ENCODE measurements at regions not wholly inside any gene's neighbourhood (a gene's known extent, or its start where the extent isn't known, plus 50 kb on each side); places are given as distances from the start of the nearest gene placed in this dataset.

DNA sequence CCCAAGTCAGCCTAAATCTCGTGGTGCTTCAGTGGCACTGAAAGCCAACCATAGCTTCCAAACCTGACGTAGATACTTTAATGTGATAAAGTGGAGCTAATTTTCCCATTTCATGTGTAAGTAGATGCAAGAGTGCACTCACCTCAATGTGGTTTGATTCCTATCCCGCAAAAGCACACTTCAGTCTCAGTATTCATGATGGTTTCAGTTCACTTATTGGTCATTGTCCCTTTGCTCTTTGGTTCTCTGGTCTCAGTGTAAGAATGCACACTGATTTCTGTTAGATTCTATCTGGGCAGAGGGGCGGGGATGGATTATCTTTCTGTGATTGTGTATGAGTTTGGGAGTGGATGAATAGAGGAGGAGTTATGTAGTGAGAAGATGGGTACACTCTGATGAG, 340.6 kb downstream of the KCNRG start:
- H3K27ac Mint-ChIP-seq, result no peak overlapping the region
- DNase-seq (no peak), ATAC-seq (no peak)
- 79% methylated on average over 4 of the region's 4 CpGs for WGBS (ENCODE audit: insufficient coverage)
- H3K9me3 Mint-ChIP-seq, result no peaks in the 10 kb centered on the region
- H3K36me3 Mint-ChIP-seq, result no peaks in the 10 kb centered on the region
- TF ChIP-seq, protein P1, sequence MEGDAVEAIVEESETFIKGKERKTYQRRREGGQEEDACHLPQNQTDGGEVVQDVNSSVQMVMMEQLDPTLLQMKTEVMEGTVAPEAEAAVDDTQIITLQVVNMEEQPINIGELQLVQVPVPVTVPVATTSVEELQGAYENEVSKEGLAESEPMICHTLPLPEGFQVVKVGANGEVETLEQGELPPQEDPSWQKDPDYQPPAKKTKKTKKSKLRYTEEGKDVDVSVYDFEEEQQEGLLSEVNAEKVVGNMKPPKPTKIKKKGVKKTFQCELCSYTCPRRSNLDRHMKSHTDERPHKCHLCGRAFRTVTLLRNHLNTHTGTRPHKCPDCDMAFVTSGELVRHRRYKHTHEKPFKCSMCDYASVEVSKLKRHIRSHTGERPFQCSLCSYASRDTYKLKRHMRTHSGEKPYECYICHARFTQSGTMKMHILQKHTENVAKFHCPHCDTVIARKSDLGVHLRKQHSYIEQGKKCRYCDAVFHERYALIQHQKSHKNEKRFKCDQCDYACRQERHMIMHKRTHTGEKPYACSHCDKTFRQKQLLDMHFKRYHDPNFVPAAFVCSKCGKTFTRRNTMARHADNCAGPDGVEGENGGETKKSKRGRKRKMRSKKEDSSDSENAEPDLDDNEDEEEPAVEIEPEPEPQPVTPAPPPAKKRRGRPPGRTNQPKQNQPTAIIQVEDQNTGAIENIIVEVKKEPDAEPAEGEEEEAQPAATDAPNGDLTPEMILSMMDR (IDR thresholded peaks at IDR 0.05), result no peak
- no peak overlapping the region for H3K4me3 Mint-ChIP-seq
- H3K9me3 ChIP-seq (ENCODE audit: control insufficient read depth, insufficient read depth, low read length), result no peaks in the 10 kb centered on the region
- H3K27me3 Mint-ChIP-seq (ENCODE audit: low read depth in 2 of 2), result no peaks in the 10 kb centered on the region
- H3K4me3 ChIP-seq (ENCODE audit: low read length), result no peak overlapping the region
- H3K4me1 Mint-ChIP-seq, result peaks cover under 1 to 12% of the 10 kb centered on the region in 2 donors
- no peak overlapping the region for H3K27ac ChIP-seq (ENCODE audit: low read length)
- H3K4me1 ChIP-seq (ENCODE audit: control insufficient read depth, insufficient read depth, low read length), result peaks cover 3% of the 10 kb centered on the region
- H3K27me3 ChIP-seq (ENCODE audit: control insufficient read depth, insufficient read depth, low read length), result no peaks in the 10 kb centered on the region
- H3K36me3 ChIP-seq (ENCODE audit: control insufficient read depth, insufficient read depth, low read length), result no peaks in the 10 kb centered on the region
- intact Hi-C loops (cut with micrococcal nuclease), result no loop called here

DNA sequence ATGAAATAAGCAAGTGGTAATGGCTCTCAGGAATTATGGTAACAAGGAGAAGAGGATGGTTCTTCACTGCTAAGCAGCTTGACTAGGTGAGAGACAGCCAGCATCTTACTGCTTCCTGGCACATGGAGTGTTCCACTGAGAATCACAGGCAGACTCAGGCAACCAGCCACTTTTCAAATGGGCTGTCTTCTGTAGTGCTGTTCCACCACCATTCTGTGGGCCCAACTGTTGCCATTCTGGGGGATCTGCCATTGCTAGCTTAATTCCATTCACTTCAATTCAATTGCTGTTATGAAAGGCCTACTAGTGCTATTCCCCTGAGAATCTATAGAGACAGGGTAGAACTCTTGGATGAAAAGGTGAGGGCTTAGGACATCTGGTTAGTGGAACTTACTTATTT, 341.9 kb downstream of the KCNRG start:
- no peaks in the 10 kb centered on the region for H3K27me3 Mint-ChIP-seq (ENCODE audit: low read depth in 2 of 2)
- H3K27ac ChIP-seq (ENCODE audit: low read length), result no peak overlapping the region
- DNase-seq, result no peak
- H3K4me3 ChIP-seq (ENCODE audit: low read length), result no peak overlapping the region
- no peak overlapping the region for H3K27ac Mint-ChIP-seq
- no peaks in the 10 kb centered on the region for H3K9me3 Mint-ChIP-seq
- intact Hi-C loops (cut with micrococcal nuclease), result no loop called here
- no peak overlapping the region for H3K4me3 Mint-ChIP-seq
- TF ChIP-seq, protein P1 (IDR thresholded peaks at IDR 0.05), result no peak
- no peak for ATAC-seq
- no peaks in the 10 kb centered on the region for H3K9me3 ChIP-seq (ENCODE audit: control insufficient read depth, insufficient read depth, low read length)
- peaks cover 9 to 20% of the 10 kb centered on the region in 2 donors for H3K4me1 Mint-ChIP-seq
- H3K36me3 ChIP-seq (ENCODE audit: control insufficient read depth, insufficient read depth, low read length), result no peaks in the 10 kb centered on the region
- H3K4me1 ChIP-seq (ENCODE audit: control insufficient read depth, insufficient read depth, low read length), result peaks cover 7% of the 10 kb centered on the region
- H3K36me3 Mint-ChIP-seq, result no peaks in the 10 kb centered on the region
- no peaks in the 10 kb centered on the region for H3K27me3 ChIP-seq (ENCODE audit: control insufficient read depth, insufficient read depth, low read length)

DNA sequence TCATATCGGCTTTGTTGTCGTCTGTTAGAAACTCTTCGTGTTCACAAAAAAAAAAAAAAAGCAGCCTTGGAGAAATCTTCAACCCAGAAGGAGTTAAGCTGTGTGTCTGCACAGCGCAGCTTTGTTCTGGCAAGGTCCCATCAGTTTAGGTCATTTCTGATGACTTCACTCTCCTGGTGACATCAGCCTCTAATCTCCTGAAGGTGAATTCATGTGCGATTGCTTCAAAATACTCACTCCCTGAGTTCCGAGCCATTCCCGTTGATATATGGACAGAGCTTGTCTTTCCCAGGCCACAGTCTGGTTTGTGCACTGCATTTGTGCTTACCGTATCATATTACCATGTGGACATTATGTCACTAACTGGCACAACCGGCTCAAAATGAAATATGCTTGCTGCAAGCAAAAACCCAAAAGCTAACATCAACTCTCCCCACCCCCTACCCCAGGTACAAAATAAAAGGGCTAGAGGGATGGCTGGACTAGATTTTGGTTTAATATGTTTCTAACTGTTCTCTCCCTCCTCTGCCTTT, 342.4 kb downstream of the KCNRG start:
- TF ChIP-seq, protein P1 (IDR thresholded peaks at IDR 0.05), result no peak
- Mint-ChIP-seq H3K9me3 (no peaks in the 10 kb centered on the region), H3K27me3 (ENCODE audit: low read depth in 2 of 2) (no peaks in the 10 kb centered on the region), H3K4me3 (no peak overlapping the region), H3K27ac (no peak overlapping the region), H3K4me1 (peaks cover 9 to 20% of the 10 kb centered on the region in 2 donors), H3K36me3 (no peaks in the 10 kb centered on the region)
- no peaks in the 10 kb centered on the region for H3K36me3 ChIP-seq (ENCODE audit: control insufficient read depth, insufficient read depth, low read length)
- no peak overlapping the region for H3K4me3 ChIP-seq (ENCODE audit: low read length)
- peaks cover 7% of the 10 kb centered on the region for H3K4me1 ChIP-seq (ENCODE audit: control insufficient read depth, insufficient read depth, low read length)
- no peaks in the 10 kb centered on the region for H3K9me3 ChIP-seq (ENCODE audit: control insufficient read depth, insufficient read depth, low read length)
- no peak overlapping the region for H3K27ac ChIP-seq (ENCODE audit: low read length)
- 96% methylated on average over 8 of the region's 9 CpGs for WGBS (ENCODE audit: insufficient coverage)
- DNase-seq, result no peak
- intact Hi-C loops (cut with micrococcal nuclease), result no loop called here
- no peaks in the 10 kb centered on the region for H3K27me3 ChIP-seq (ENCODE audit: control insufficient read depth, insufficient read depth, low read length)
- ATAC-seq, result no peak
